Osteoblast (primary cell): ENCODE measurements at regions not wholly inside any gene's neighbourhood (a gene's known extent, or its start where the extent isn't known, plus 50 kb on each side); places are given as distances from the start of the nearest gene placed in this dataset.

Source experiments
- DNase-seq: peaks from one replicate; pipeline ENCODE4 v3.0.0; 2011; ENCODE audit warnings: low spot score, mixed read lengths; ENCODE audit not compliant: insufficient read length; ENCODE audit errors: missing footprints
- H2AFZ ChIP-seq: 2 replicates; pipeline ENCODE4 v1.6.0; 2011; ENCODE audit warnings: mild to moderate bottlenecking, low read length
- H3K27ac ChIP-seq: 2 replicates; pipeline ENCODE4 v1.5.1; 2011; ENCODE audit warnings: mild to moderate bottlenecking, low read depth, low read length, moderate library complexity
- H3K27me3 ChIP-seq: 2 replicates; pipeline ENCODE4 v1.6.0; 2012; ENCODE audit warnings: mild to moderate bottlenecking, control low read depth, inconsistent platforms, low read length, moderate library complexity; ENCODE audit not compliant: insufficient read depth
- H3K36me3 ChIP-seq: 2 replicates; pipeline ENCODE4 v1.5.1; 2011; ENCODE audit warnings: mild to moderate bottlenecking, low read length, control low read depth, moderate library complexity; ENCODE audit not compliant: insufficient read depth
- H3K4me1 ChIP-seq: 2 replicates; pipeline ENCODE4 v1.5.1; 2011; ENCODE audit warnings: mild to moderate bottlenecking, low read length, control low read depth, moderate library complexity; ENCODE audit not compliant: insufficient read depth
- H3K4me2 ChIP-seq: 2 replicates; pipeline ENCODE4 v1.6.0; 2011; ENCODE audit warnings: mild to moderate bottlenecking, low read length; ENCODE audit not compliant: insufficient read depth
- H3K4me3 ChIP-seq: fragments of 200-600 bp; sonication (generic); 3 replicates; pipeline ENCODE4 v1.5.1; 2012; ENCODE audit warnings: mild to moderate bottlenecking, low read length, inconsistent platforms; ENCODE audit not compliant: insufficient read depth
- H3K79me2 ChIP-seq: 2 replicates; pipeline ENCODE4 v1.6.0; 2012; ENCODE audit warnings: mild to moderate bottlenecking, low read length, control low read depth, inconsistent platforms; ENCODE audit not compliant: insufficient read depth
- H3K9me3 ChIP-seq: 2 replicates; pipeline ENCODE4 v1.5.1; 2011; ENCODE audit warnings: low read depth, low read length, control low read depth
- H4K20me1 ChIP-seq: 2 replicates; pipeline ENCODE4 v1.6.0; 2012; ENCODE audit warnings: mild to moderate bottlenecking, low read length, control low read depth; ENCODE audit not compliant: insufficient read depth
- CTCF ChIP-seq: IDR thresholded peaks from 2 replicates; pipeline ENCODE4 v1.5.1; 2011; ENCODE audit warnings: mild to moderate bottlenecking, low read depth, low read length, moderate library complexity; ENCODE audit errors: extremely low read depth

DNA sequence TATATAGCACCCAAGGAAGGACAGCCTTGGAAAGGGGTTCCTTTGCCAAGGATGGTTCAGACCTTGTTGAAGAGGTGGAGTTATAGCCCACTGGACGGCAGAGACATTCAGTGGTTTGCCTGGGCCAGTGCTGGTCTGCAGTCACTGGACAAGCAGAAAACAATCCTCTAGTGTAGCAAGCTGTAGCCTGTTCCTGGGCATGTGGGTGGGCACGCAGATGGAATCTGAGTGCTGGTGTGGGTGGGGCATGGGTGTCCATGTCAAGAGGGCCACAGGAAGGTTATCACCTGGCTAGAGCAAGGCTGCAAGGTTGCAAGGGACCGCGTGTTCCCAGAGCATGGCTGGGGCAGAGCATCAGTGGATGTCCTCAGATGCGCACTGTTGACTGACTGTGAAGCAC lies 244.7 kb downstream of the PTPRU start:
- no peak for TF ChIP-seq CTCF
- H3K4me3 ChIP-seq, result no peak overlapping the region
- H3K36me3 ChIP-seq, result no peaks in the 10 kb centered on the region
- no peak overlapping the region for H2AFZ ChIP-seq
- H3K4me1 ChIP-seq, result no peaks in the 10 kb centered on the region
- DNase-seq, result no peak
- no peaks in the 10 kb centered on the region for H3K9me3 ChIP-seq
- no peaks in the 10 kb centered on the region for H3K79me2 ChIP-seq
- no peaks in the 10 kb centered on the region for H4K20me1 ChIP-seq
- peaks cover 8% of the 10 kb centered on the region for H3K27me3 ChIP-seq
- H3K4me2 ChIP-seq, result no peak overlapping the region
- no peak overlapping the region for H3K27ac ChIP-seq

GRCh38 chr1:29478879-29479278 lies 242.6 kb downstream of the PTPRU start:
- no peaks in the 10 kb centered on the region for H4K20me1 ChIP-seq
- H3K4me1 ChIP-seq, result no peaks in the 10 kb centered on the region
- H3K79me2 ChIP-seq, result no peaks in the 10 kb centered on the region
- H3K27me3 ChIP-seq, result peaks cover 14% of the 10 kb centered on the region
- no peak for TF ChIP-seq CTCF
- H2AFZ ChIP-seq, result no peak overlapping the region
- H3K9me3 ChIP-seq, result no peaks in the 10 kb centered on the region
- no peaks in the 10 kb centered on the region for H3K36me3 ChIP-seq
- H3K27ac ChIP-seq, result no peak overlapping the region
- DNase-seq, result no peak
- H3K4me3 ChIP-seq, result no peak overlapping the region
- no peak overlapping the region for H3K4me2 ChIP-seq

DNA sequence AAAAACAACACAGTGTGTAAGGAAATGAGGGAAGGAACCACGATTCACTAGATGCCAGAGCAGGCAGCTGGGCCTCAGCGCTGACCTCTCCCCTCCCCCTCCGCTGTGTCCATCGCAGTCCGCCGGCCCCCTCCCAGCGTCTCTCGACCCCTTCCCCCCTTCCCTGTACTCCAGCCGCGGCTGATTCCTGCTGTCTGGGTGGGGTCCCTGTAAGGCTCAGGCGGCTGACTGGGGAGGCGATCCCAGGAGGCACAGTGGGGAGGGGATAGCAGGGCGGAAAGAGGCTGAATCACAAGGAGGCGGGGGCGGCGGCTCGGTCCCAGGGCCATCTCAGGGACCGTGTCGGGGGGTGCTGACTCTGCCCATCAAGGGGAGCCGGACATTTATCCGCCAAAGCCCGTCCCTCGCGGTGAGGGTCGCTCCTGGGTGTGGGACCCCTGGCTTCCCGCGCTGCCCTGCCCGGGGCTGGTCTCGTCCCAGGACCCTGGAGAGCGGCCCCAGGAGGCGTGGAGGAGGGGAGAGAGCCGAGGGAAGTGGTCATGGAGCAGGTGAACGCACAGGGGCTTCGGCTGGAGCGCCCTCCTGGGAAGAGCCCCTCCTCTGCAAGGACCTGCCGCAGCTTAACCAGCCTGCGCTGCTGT lies 241.9 kb downstream of the PTPRU start:
- Histone ChIP-seq H3K4me2 (no peak overlapping the region), H3K4me1 (no peaks in the 10 kb centered on the region)

GRCh38 chr1:29475326-29475725 lies 239.0 kb downstream of the PTPRU start:
- Histone ChIP-seq H3K27ac (no peak overlapping the region), H3K36me3 (no peaks in the 10 kb centered on the region), H4K20me1 (no peaks in the 10 kb centered on the region), H3K9me3 (no peaks in the 10 kb centered on the region), H3K4me2 (no peak overlapping the region), H3K4me1 (no peaks in the 10 kb centered on the region), H3K4me3 (no peak overlapping the region), H3K27me3 (peaks cover 20% of the 10 kb centered on the region), H2AFZ (no peak overlapping the region), H3K79me2 (no peaks in the 10 kb centered on the region)
- TF ChIP-seq CTCF, result no peak
- DNase-seq, result no peak

More for the DNA sequence above, 241.9 kb downstream of the PTPRU start:
- H4K20me1 ChIP-seq, result no peaks in the 10 kb centered on the region
- no peaks in the 10 kb centered on the region for H3K9me3 ChIP-seq
- DNase-seq, result no peak
- H2AFZ ChIP-seq, result no peak overlapping the region
- H3K36me3 ChIP-seq, result no peaks in the 10 kb centered on the region
- H3K27ac ChIP-seq, result no peak overlapping the region
- TF ChIP-seq CTCF, result no peak
- no peak overlapping the region for H3K4me3 ChIP-seq
- H3K79me2 ChIP-seq, result no peaks in the 10 kb centered on the region
- peaks cover 20% of the 10 kb centered on the region for H3K27me3 ChIP-seq
